GM12878 (cell line): ENCODE measurements at regions not wholly inside any gene's neighbourhood (a gene's known extent, or its start where the extent isn't known, plus 50 kb on each side); places are given as distances from the start of the nearest gene placed in this dataset.

Experiments used
- ATAC-seq: fragments of 200-7000 bp; cut with Tn5 transposase; 3 replicates; pipeline ENCODE4 v1.9.1; 2020; ENCODE audit warnings: mild to moderate bottlenecking, moderate library complexity
- BruUV-seq: library from RNA; stranded (reverse); fragments of 400-500 nt; replicated peaks from 2 replicates; lab custom pipeline; 2021; lab: Mats Ljungman, UMichigan
- CTCF ChIA-PET: fragments of 300-600 bp; sonication (Branson Sonifier 250); formaldehyde crosslinking; extraction: SDS; loops from one replicate; lab custom pipeline; 2021; ENCODE audit warnings: inconsistent platforms; lab: Yijun Ruan, JAX
- POLR2A ChIA-PET: fragments of 350-600 bp; formaldehyde crosslinking; extraction: SDS; loops from one replicate; lab custom pipeline; 2021; ENCODE audit warnings: inconsistent platforms; lab: Charles Lee
- RAD21 ChIA-PET: fragments of 300-600 bp; sonication (Branson Sonifier 250); formaldehyde crosslinking; loops from one replicate; lab custom pipeline; 2023; ENCODE audit warnings: antibody characterized with exemption; ENCODE audit not compliant: unreplicated experiment; lab: Charles Lee
- SMC1A ChIA-PET: fragments of 300-600 bp; sonication (Branson Sonifier 250); formaldehyde crosslinking; loops from one replicate; lab custom pipeline; 2023; ENCODE audit not compliant: unreplicated experiment, uncharacterized antibody; lab: Charles Lee
- DNase-seq: peaks from one replicate; pipeline ENCODE4 v3.0.0-alpha.2; 2011; ENCODE audit warnings: low read depth, low spot score
- FAIRE-seq: peaks from 3 replicates; lab custom pipeline; 2011; peaks lifted over from hg19 to GRCh38; lab: Jason Lieb, UNC
- H2AFZ ChIP-seq: 2 replicates; pipeline ENCODE4 v1.6.0; 2011; ENCODE audit warnings: low read depth, low read length, control low read depth; ENCODE audit not compliant: control insufficient read depth
- H3K27ac ChIP-seq: 2 replicates; pipeline ENCODE4 v1.5.1; 2011; ENCODE audit warnings: control low read depth; ENCODE audit not compliant: control insufficient read depth, insufficient read depth
- H3K27me3 ChIP-seq, 2 experiments: replicated peaks in 1 of 2; 2 replicates each; pipeline versions ENCODE4 v1.6.0 to v1.6.1; 2011; ENCODE audit warnings: low read length in 1 of 2; ENCODE audit not compliant: control insufficient read depth in 2 of 2, insufficient read depth in 2 of 2
- H3K36me3 ChIP-seq, 2 experiments: 2 replicates each; pipeline ENCODE4 v1.5.1; 2011; ENCODE audit warnings: low read length in 1 of 2; ENCODE audit not compliant: control insufficient read depth in 2 of 2, insufficient read depth in 2 of 2
- H3K4me1 ChIP-seq: 2 replicates; pipeline ENCODE4 v1.6.1; 2011; ENCODE audit warnings: mild to moderate bottlenecking, low read length, moderate library complexity, mixed read lengths; ENCODE audit not compliant: control insufficient read depth, insufficient read depth
- H3K4me2 ChIP-seq: 2 replicates; pipeline ENCODE4 v1.6.0; 2011; ENCODE audit warnings: control low read depth; ENCODE audit not compliant: control insufficient read depth, insufficient read depth
- H3K4me3 ChIP-seq: fragments of 200-600 bp; sonication (generic); 2 replicates; pipeline ENCODE4 v1.5.1; 2016
- H3K79me2 ChIP-seq: 2 replicates; pipeline ENCODE4 v1.6.0; 2011; ENCODE audit warnings: low read length; ENCODE audit not compliant: control insufficient read depth, insufficient read depth
- H3K9ac ChIP-seq: 2 replicates; pipeline ENCODE4 v1.8.0; 2011; ENCODE audit warnings: low read length, control low read depth, mixed read lengths; ENCODE audit not compliant: control insufficient read depth, insufficient read depth
- H3K9me3 ChIP-seq: replicated peaks from 3 replicates; pipeline ENCODE4 v1.5.1; 2011; ENCODE audit warnings: mild to moderate bottlenecking, low read length; ENCODE audit not compliant: control insufficient read depth, insufficient read depth
- H4K20me1 ChIP-seq: 2 replicates; pipeline ENCODE4 v1.6.0; 2011; ENCODE audit not compliant: control insufficient read depth, insufficient read depth
- CEBPB ChIP-seq, 2 experiments: fragments of 150-350 bp in 1 of 2; IDR thresholded peaks; 2 replicates each; pipeline ENCODE4 v1.6.1; 2012 to 2014; ENCODE audit warnings: low read depth in 2 of 2, low read length in 2 of 2, borderline replicate concordance in 1 of 2, inconsistent platforms in 1 of 2
- DPF2 ChIP-seq: fragments of 450-650 bp; IDR thresholded peaks from 2 replicates; pipeline ENCODE4 v1.6.1; 2017; ENCODE audit warnings: mild to moderate bottlenecking
- HSF1 ChIP-seq: fragments of 150-350 bp; IDR thresholded peaks from 2 replicates; pipeline ENCODE4 v1.6.1; 2014; ENCODE audit warnings: mild to moderate bottlenecking, low read depth, low read length
- JUND ChIP-seq: IDR thresholded peaks from 2 replicates; pipeline ENCODE4 v1.6.1; 2012; ENCODE audit warnings: low read depth, mild to moderate bottlenecking, low read length, improper control_type of control experiment, moderate library complexity
- MLLT1 ChIP-seq: fragments of 450-650 bp; IDR thresholded peaks from 2 replicates; pipeline ENCODE4 v1.6.1; 2016; ENCODE audit warnings: mild to moderate bottlenecking
- MTA3 ChIP-seq: IDR thresholded peaks from 2 replicates; pipeline ENCODE4 v1.6.1; 2012; ENCODE audit warnings: low read length, inconsistent platforms, borderline replicate concordance
- NBN ChIP-seq: fragments of 450-650 bp; IDR thresholded peaks from 2 replicates; pipeline ENCODE4 v1.6.1; 2016
- POLR2AphosphoS5 ChIP-seq: IDR thresholded peaks from 2 replicates; pipeline ENCODE4 v1.6.1; 2011; ENCODE audit warnings: mild to moderate bottlenecking, low read length, inconsistent platforms
- SIN3A ChIP-seq: IDR thresholded peaks from 2 replicates; pipeline ENCODE4 v1.6.1; 2012; ENCODE audit warnings: low read depth, low read length, improper control_type of control experiment
- SKIL ChIP-seq: fragments of 450-650 bp; IDR thresholded peaks from 2 replicates; pipeline ENCODE4 v1.6.1; 2017; ENCODE audit warnings: mild to moderate bottlenecking, low read depth, inconsistent platforms; ENCODE audit not compliant: poor library complexity, severe bottlenecking
- SREBF1 ChIP-seq: IDR thresholded peaks from 2 replicates; pipeline ENCODE4 v1.6.1; 2012; ENCODE audit warnings: mild to moderate bottlenecking, low read length
- in situ Hi-C: fragments of 300-500 bp; cut with MboI; formaldehyde crosslinking; loops from 9 replicates; pipeline ENCODE4 v1.14.3; 2018; ENCODE audit warnings: mixed read lengths
- intact Hi-C: fragments of 100-400 bp; cut with micrococcal nuclease; formaldehyde crosslinking; loops from one replicate; pipeline ENCODE4 v1.14.2; 2022; ENCODE audit not compliant: unreplicated experiment
- TF ChIP-seq, protein P1 (sequence below): fragments of 450-650 bp; formaldehyde crosslinking; IDR thresholded peaks from 2 replicates; pipeline ENCODE4 v1.5.0; 2022; ENCODE audit warnings: mild to moderate bottlenecking, missing genetic modification characterization
- TF ChIP-seq, protein P2 (sequence below): fragments of 450-650 bp; IDR thresholded peaks from 2 replicates; pipeline ENCODE4 v1.6.1; 2017; ENCODE audit warnings: mild to moderate bottlenecking, moderate library complexity

GRCh38 chr12:82600379-82600778 lies 86.3 kb upstream of the TMTC2 start:
- Histone ChIP-seq H4K20me1 (no peaks in the 10 kb centered on the region), H3K9ac (no peak overlapping the region), H3K36me3 (no peaks in the 10 kb centered on the region), H3K79me2 (no peaks in the 10 kb centered on the region), H3K27me3 (no peaks in the 10 kb centered on the region), H3K4me3 (no peak overlapping the region), H3K4me1 (no peaks in the 10 kb centered on the region; the same call in 1 of the 2 replicates), H3K27ac (no peak overlapping the region), H3K4me2 (no peak overlapping the region), H3K9me3 (no peaks in the 10 kb centered on the region; the same call in 2 of the 3 replicates), H2AFZ (no peak overlapping the region)
- DNase-seq (no peak), ATAC-seq (no peak), FAIRE-seq (no peak)
- ChIA-PET CTCF (no interaction called here), POLR2A (no interaction called here), SMC1A (interaction anchor here (1.4 to 1.5 kb wide), 2 partner anchors 27 to 71 kb away, joined by 3 to 4 read pairs; no protein-coding TSS in a partner anchor), RAD21 (no interaction called here)
- intact Hi-C loops (no loop called here), in situ Hi-C loops (no loop called here)
- no TSS peak for BruUV-seq
- TF ChIP-seq POLR2AphosphoS5 (no peak), HSF1 (no peak), DPF2 (no peak), SIN3A (no peak), MLLT1 (no peak), MTA3 (no peak), SKIL (no peak), NBN (no peak), SREBF1 (no peak), CEBPB (IDR thresholded peaks at IDR 0.05; ENCODE audit: borderline replicate concordance in 1 of 2, low read depth in 2 of 2, low read length in 2 of 2) (no peak), JUND (no peak)
- TF ChIP-seq, protein P1, sequence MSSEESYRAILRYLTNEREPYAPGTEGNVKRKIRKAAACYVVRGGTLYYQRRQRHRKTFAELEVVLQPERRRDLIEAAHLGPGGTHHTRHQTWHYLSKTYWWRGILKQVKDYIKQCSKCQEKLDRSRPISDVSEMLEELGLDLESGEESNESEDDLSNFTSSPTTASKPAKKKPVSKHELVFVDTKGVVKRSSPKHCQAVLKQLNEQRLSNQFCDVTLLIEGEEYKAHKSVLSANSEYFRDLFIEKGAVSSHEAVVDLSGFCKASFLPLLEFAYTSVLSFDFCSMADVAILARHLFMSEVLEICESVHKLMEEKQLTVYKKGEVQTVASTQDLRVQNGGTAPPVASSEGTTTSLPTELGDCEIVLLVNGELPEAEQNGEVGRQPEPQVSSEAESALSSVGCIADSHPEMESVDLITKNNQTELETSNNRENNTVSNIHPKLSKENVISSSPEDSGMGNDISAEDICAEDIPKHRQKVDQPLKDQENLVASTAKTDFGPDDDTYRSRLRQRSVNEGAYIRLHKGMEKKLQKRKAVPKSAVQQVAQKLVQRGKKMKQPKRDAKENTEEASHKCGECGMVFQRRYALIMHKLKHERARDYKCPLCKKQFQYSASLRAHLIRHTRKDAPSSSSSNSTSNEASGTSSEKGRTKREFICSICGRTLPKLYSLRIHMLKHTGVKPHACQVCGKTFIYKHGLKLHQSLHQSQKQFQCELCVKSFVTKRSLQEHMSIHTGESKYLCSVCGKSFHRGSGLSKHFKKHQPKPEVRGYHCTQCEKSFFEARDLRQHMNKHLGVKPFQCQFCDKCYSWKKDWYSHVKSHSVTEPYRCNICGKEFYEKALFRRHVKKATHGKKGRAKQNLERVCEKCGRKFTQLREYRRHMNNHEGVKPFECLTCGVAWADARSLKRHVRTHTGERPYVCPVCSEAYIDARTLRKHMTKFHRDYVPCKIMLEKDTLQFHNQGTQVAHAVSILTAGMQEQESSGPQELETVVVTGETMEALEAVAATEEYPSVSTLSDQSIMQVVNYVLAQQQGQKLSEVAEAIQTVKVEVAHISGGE (CRISPR knock-in tag): no peak
- TF ChIP-seq, protein P2, sequence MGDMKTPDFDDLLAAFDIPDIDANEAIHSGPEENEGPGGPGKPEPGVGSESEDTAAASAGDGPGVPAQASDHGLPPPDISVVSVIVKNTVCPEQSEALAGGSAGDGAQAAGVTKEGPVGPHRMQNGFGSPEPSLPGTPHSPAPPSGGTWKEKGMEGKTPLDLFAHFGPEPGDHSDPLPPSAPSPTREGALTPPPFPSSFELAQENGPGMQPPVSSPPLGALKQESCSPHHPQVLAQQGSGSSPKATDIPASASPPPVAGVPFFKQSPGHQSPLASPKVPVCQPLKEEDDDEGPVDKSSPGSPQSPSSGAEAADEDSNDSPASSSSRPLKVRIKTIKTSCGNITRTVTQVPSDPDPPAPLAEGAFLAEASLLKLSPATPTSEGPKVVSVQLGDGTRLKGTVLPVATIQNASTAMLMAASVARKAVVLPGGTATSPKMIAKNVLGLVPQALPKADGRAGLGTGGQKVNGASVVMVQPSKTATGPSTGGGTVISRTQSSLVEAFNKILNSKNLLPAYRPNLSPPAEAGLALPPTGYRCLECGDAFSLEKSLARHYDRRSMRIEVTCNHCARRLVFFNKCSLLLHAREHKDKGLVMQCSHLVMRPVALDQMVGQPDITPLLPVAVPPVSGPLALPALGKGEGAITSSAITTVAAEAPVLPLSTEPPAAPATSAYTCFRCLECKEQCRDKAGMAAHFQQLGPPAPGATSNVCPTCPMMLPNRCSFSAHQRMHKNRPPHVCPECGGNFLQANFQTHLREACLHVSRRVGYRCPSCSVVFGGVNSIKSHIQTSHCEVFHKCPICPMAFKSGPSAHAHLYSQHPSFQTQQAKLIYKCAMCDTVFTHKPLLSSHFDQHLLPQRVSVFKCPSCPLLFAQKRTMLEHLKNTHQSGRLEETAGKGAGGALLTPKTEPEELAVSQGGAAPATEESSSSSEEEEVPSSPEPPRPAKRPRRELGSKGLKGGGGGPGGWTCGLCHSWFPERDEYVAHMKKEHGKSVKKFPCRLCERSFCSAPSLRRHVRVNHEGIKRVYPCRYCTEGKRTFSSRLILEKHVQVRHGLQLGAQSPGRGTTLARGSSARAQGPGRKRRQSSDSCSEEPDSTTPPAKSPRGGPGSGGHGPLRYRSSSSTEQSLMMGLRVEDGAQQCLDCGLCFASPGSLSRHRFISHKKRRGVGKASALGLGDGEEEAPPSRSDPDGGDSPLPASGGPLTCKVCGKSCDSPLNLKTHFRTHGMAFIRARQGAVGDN: no peak
